Testis (tissue), 2 donors: ENCODE measurements at regions not wholly inside any gene's neighbourhood (a gene's known extent, or its start where the extent isn't known, plus 50 kb on each side); places are given as distances from the start of the nearest gene placed in this dataset.

Experiments
- DNase-seq: peaks from one replicate; pipeline ENCODE4 v3.0.0-alpha.2; 2019
- H3K27ac ChIP-seq, 2 donors: fragments of 200-600 bp; sonication (generic); one replicate each; pipeline ENCODE4 v1.5.1; 2019
- H3K27me3 ChIP-seq: fragments of 200-600 bp; sonication (generic); one replicate; pipeline ENCODE4 v1.5.1; 2019
- H3K36me3 ChIP-seq: fragments of 200-600 bp; sonication (generic); one replicate; pipeline ENCODE4 v1.5.1; 2017; ENCODE audit warnings: low read depth; ENCODE audit errors: missing control alignments
- H3K4me1 ChIP-seq: fragments of 200-600 bp; sonication (generic); one replicate; pipeline ENCODE4 v1.5.1; 2019
- H3K4me3 ChIP-seq, 2 donors: fragments of 200-600 bp; sonication (generic); one replicate each; pipeline ENCODE4 v1.5.1; 2017 to 2019
- H3K9me3 ChIP-seq: fragments of 200-600 bp; sonication (generic); one replicate; pipeline ENCODE4 v1.5.1; 2017
- CTCF ChIP-seq, 3 experiments: fragments of 450-650 bp in 2 of 3; fragments of 200-600 bp in 1 of 3; sonication (generic) in 1 of 3; IDR thresholded peaks; one replicate each; pipeline ENCODE4 v1.5.1; 2016 to 2019; ENCODE audit warnings: antibody characterized with exemption in 3 of 3, mild to moderate bottlenecking in 2 of 3, moderate library complexity in 1 of 3
- POLR2A ChIP-seq: fragments of 450-650 bp; IDR thresholded peaks from one replicate; pipeline ENCODE4 v1.6.1; 2017; ENCODE audit warnings: antibody characterized with exemption, mild to moderate bottlenecking, moderate library complexity
- WGBS, 2 donors: methylation state at CpG; one replicate each; pipeline ENCODE4 v1.1.5; 2018; 5-methylcytosine and 5-hydroxymethylcytosine counted together
- intact Hi-C: fragments of 100-400 bp; cut with DNase I; formaldehyde crosslinking; loops from one replicate; pipeline ENCODE4 v1.15.1; 2023; ENCODE audit warnings: low total_unique reads

GRCh38 chr15:47516972-47517371 lies 200.3 kb upstream of the SEMA6D start:
- TF ChIP-seq CTCF (IDR thresholded peaks at IDR 0.05) (no peak), POLR2A (no peak)
- Histone ChIP-seq H3K4me1 (no peaks in the 10 kb centered on the region), H3K9me3 (no peaks in the 10 kb centered on the region), H3K27ac (no peak overlapping the region), H3K27me3 (no peaks in the 10 kb centered on the region), H3K36me3 (no peaks in the 10 kb centered on the region), H3K4me3 (no peak overlapping the region)
- 55 to 67% methylated on average over 1 of the region's 1 CpG for WGBS, 2 donors
- DNase-seq, result no peak
- intact Hi-C loops, result no loop called here

GRCh38 chr15:47517737-47518136 lies 199.6 kb upstream of the SEMA6D start:
- no peak overlapping the region for H3K4me3 ChIP-seq
- no peaks in the 10 kb centered on the region for H3K9me3 ChIP-seq
- no peaks in the 10 kb centered on the region for H3K36me3 ChIP-seq
- no peak for DNase-seq
- intact Hi-C loops, result no loop called here
- 27 to 35% methylated on average over 1 of the region's 1 CpG for WGBS, 2 donors
- no peak overlapping the region for H3K27ac ChIP-seq
- H3K4me1 ChIP-seq, result no peaks in the 10 kb centered on the region
- no peaks in the 10 kb centered on the region for H3K27me3 ChIP-seq
- TF ChIP-seq POLR2A (no peak), CTCF (IDR thresholded peaks at IDR 0.05) (no peak)

- DNase-seq, result no peak
- Histone ChIP-seq H3K4me3 (no peak overlapping the region), H3K9me3 (no peaks in the 10 kb centered on the region), H3K36me3 (no peaks in the 10 kb centered on the region), H3K27me3 (no peaks in the 10 kb centered on the region), H3K4me1 (no peaks in the 10 kb centered on the region), H3K27ac (no peak overlapping the region)
- WGBS, 2 donors, result 64 to 81% methylated on average over 12 of the region's 12 CpGs
- intact Hi-C loops, result no loop called here
- TF ChIP-seq POLR2A (no peak), CTCF (IDR thresholded peaks at IDR 0.05) (no peak)
Measured at GRCh38 chr15:47523681-47524475, 193.4 kb upstream of the SEMA6D start.

- TF ChIP-seq POLR2A (no peak), CTCF (IDR thresholded peaks at IDR 0.05) (no peak)
- Histone ChIP-seq H3K27ac (no peak overlapping the region), H3K4me1 (no peaks in the 10 kb centered on the region), H3K4me3 (no peak overlapping the region), H3K27me3 (no peaks in the 10 kb centered on the region), H3K36me3 (no peaks in the 10 kb centered on the region), H3K9me3 (no peaks in the 10 kb centered on the region)
- intact Hi-C loops, result no loop called here
- no peak for DNase-seq
- WGBS, 2 donors, result 81 to 93% methylated on average over 1 of the region's 1 CpG
Measured at GRCh38 chr15:47529241-47529640, 188.1 kb upstream of the SEMA6D start.

GRCh38 chr15:47534673-47535072 lies 182.6 kb upstream of the SEMA6D start:
- Histone ChIP-seq H3K36me3 (no peaks in the 10 kb centered on the region), H3K27ac (no peak overlapping the region), H3K4me1 (no peaks in the 10 kb centered on the region), H3K27me3 (no peaks in the 10 kb centered on the region), H3K9me3 (no peaks in the 10 kb centered on the region), H3K4me3 (no peak overlapping the region)
- WGBS, 2 donors, result 92 to 97% methylated on average over 2 of the region's 2 CpGs
- no peak for DNase-seq
- intact Hi-C loops, result no loop called here
- TF ChIP-seq POLR2A (no peak), CTCF (IDR thresholded peaks at IDR 0.05) (no peak)
